Left forelimb (tissue), 1 donor: ENCODE measurements at regions not wholly inside any gene's neighbourhood (a gene's known extent, or its start where the extent isn't known, plus 50 kb on each side); places are given as distances from the start of the nearest gene placed in this dataset.
A peak's percentile ranks its signal among the peaks of the same experiment; 100 is the strongest.
"Not testable (repeated sequence)": the region's sequence is repeated elsewhere in the genome, so short reads cannot be mapped to it uniquely, and the experiment has no call there.

Experiments
- DNase-seq: peaks from one replicate; pipeline ENCODE4 v3.0.0-alpha.2; 2018; ENCODE audit warnings: low spot score

- no peak for DNase-seq
Measured at GRCh38 chr6:130674604-130675003, 152.6 kb upstream of the SMLR1 start.

GRCh38 chr6:130675072-130675471, 152.1 kb upstream of the SMLR1 start:
- no peak for DNase-seq

- peak; percentile 80 for DNase-seq
Measured at GRCh38 chr6:130676077-130676772, 151.0 kb upstream of the SMLR1 start.

GRCh38 chr6:130676773-130677144, 150.4 kb upstream of the SMLR1 start:
- DNase-seq: no peak

- DNase-seq: no peak
Measured at GRCh38 chr6:130677312-130677711, 149.9 kb upstream of the SMLR1 start.

GRCh38 chr6:130677766-130678165, 149.4 kb upstream of the SMLR1 start:
- DNase-seq: no peak

GRCh38 chr6:130679684-130680083, 147.5 kb upstream of the SMLR1 start:
- DNase-seq: no peak

- no peak for DNase-seq
Measured at GRCh38 chr6:130680116-130680515, 147.1 kb upstream of the SMLR1 start.

- DNase-seq: no peak
Measured at GRCh38 chr6:130681028-130681427, 146.2 kb upstream of the SMLR1 start.

GRCh38 chr6:130682066-130682465, 145.1 kb upstream of the SMLR1 start:
- no peak for DNase-seq

- DNase-seq: no peak
Measured at GRCh38 chr6:130683761-130684517, 143.3 kb upstream of the SMLR1 start.

GRCh38 chr6:130692659-130693058, 134.5 kb upstream of the SMLR1 start:
- DNase-seq: no peak

- no peak for DNase-seq
Measured at GRCh38 chr6:130693944-130694343, 133.3 kb upstream of the SMLR1 start.

- DNase-seq: no peak
Measured at GRCh38 chr6:130694606-130695005, 132.6 kb upstream of the SMLR1 start.

GRCh38 chr6:130696806-130697205, 130.4 kb upstream of the SMLR1 start:
- DNase-seq: no peak

- DNase-seq: no peak
Measured at GRCh38 chr6:130697271-130697994, 129.8 kb upstream of the SMLR1 start.

- DNase-seq: no peak
Measured at GRCh38 chr6:130697995-130698535, 129.1 kb upstream of the SMLR1 start.

- no peak for DNase-seq
Measured at GRCh38 chr6:130699742-130700141, 127.5 kb upstream of the SMLR1 start.

- no peak for DNase-seq
Measured at GRCh38 chr6:130700397-130700796, 126.8 kb upstream of the SMLR1 start.

GRCh38 chr6:130708338-130708737, 118.9 kb upstream of the SMLR1 start:
- DNase-seq: no peak

GRCh38 chr6:130711641-130712040, 115.6 kb upstream of the SMLR1 start:
- DNase-seq: not testable (repeated sequence)

GRCh38 chr6:130713144-130713543, 114.1 kb upstream of the SMLR1 start:
- DNase-seq: no peak

- no peak for DNase-seq
Measured at GRCh38 chr6:130715058-130715457, 112.1 kb upstream of the SMLR1 start.
